ENCODE measurements at regions not wholly inside any gene's neighbourhood (a gene's known extent, or its start where the extent isn't known, plus 50 kb on each side); places are given as distances from the start of the nearest gene placed in this dataset.

DNA sequence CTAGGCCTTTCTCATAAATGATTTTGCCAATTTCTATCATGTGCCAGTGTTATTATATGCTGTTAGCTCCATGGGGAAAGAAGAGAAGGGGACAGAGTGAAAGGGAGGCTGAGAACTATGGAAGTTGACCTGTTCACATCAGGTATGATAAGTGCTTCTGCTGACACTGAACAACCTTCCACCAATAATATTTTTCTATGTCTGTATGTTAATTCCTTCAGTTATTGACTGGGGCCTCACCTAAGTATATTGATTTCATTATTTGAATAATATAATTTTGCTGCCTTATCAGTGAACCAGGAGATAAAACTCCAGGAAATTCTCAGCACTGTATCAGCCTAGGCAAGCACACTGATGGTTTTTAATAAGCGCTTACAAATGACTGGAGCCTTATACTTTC lies 262.8 kb downstream of the SNCA start:
- TF ChIP-seq, protein P1, sequence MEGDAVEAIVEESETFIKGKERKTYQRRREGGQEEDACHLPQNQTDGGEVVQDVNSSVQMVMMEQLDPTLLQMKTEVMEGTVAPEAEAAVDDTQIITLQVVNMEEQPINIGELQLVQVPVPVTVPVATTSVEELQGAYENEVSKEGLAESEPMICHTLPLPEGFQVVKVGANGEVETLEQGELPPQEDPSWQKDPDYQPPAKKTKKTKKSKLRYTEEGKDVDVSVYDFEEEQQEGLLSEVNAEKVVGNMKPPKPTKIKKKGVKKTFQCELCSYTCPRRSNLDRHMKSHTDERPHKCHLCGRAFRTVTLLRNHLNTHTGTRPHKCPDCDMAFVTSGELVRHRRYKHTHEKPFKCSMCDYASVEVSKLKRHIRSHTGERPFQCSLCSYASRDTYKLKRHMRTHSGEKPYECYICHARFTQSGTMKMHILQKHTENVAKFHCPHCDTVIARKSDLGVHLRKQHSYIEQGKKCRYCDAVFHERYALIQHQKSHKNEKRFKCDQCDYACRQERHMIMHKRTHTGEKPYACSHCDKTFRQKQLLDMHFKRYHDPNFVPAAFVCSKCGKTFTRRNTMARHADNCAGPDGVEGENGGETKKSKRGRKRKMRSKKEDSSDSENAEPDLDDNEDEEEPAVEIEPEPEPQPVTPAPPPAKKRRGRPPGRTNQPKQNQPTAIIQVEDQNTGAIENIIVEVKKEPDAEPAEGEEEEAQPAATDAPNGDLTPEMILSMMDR (IDR thresholded peaks at IDR 0.05), result no peak
- TF ChIP-seq POLR2A (IDR thresholded peaks at IDR 0.05) (no peak), EP300 (IDR thresholded peaks at IDR 0.05) (no peak)

Data from ovary (tissue), 3 donors.